ENCODE measurements at regions not wholly inside any gene's neighbourhood (a gene's known extent, or its start where the extent isn't known, plus 50 kb on each side); places are given as distances from the start of the nearest gene placed in this dataset.

DNA sequence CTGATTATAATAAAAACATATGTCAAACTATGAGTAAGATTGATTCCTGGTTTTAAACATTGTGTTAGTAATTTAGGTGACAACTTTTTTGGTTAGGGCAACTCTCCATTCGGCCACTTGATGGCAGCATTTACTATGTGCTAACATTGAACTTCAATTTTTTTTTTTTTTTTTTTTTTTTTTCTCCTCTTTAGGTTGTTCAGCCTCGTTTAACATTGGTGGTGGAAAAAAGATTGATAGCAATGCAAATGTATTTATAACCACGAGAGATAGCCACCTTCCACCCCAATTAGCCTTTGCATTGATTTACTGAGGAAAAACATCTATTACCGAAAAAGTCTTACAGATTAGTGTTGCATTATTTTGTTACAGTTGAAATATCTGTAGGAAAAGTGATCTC is 159.1 kb downstream of the CSNK1G3 start:
- peak; percentile 49 to 52 for DNase-seq

Measured in inflammatory macrophage (primary cell).